Left lobe of liver (tissue), 2 donors: ENCODE measurements at regions not wholly inside any gene's neighbourhood (a gene's known extent, or its start where the extent isn't known, plus 50 kb on each side); places are given as distances from the start of the nearest gene placed in this dataset.
"Not testable (repeated sequence)": the region's sequence is repeated elsewhere in the genome, so short reads cannot be mapped to it uniquely, and the experiment has no call there.

Source experiments
- ATAC-seq: fragments of 200-7000 bp; cut with Tn5 transposase; one replicate; pipeline ENCODE4 v1.9.1; 2020; ENCODE audit warnings: mild to moderate bottlenecking, moderate library complexity
- DNase-seq: peaks from one replicate; pipeline ENCODE4 v3.0.0-alpha.2; 2020; ENCODE audit warnings: low spot score
- donor health status: DM: no; HTN: no; CAD: no; lungs with moderate emphysema.
- donor health status: DM: no; HTN: yes; CAD: no.

DNA sequence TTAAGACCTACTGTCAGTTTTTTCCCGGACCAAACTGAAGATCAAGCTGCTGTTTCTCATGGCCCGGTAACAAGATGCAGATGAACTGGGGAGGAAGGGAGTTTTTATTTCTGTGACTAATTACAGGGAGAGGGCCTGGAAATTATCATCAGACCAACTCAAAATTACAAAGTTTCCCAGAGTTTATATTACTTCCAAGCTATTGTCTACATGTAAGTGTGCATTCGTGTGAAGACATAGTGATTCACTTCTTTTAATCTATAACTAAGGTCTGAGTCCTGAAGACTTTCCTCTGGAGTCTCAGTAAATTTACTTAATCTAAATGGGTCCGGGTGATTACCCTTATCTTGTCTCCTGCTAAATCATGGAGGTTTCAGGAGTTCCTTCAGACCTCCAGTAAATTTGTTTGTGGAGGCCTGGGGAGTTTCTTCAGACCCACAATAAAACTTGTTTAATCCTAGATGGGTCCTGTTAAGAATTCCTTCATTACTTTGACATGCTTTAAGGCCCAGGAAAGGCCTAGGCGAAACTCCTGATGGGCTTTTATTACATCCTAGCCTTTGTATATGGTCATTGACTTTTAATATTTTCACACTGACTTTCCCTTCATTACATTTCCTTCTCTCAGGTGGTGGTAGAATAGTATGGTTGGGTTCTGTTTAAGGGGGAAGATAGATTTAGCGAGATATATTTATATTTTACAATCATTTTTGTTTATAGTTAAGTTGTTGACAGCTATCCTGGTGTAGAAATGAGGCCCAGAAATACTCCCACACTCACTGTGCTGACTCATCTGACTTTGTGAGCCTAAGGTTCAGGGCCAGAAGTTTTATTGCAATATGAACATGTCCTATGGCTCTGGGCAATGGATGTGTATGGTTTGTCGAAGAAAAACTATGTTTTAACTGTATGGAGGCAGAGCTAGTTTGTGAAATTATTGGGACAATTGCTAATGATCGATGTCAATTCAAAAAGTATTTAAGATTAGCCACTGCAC, 627.0 kb upstream of the FBXO33 start:
- ATAC-seq = no peak

DNA sequence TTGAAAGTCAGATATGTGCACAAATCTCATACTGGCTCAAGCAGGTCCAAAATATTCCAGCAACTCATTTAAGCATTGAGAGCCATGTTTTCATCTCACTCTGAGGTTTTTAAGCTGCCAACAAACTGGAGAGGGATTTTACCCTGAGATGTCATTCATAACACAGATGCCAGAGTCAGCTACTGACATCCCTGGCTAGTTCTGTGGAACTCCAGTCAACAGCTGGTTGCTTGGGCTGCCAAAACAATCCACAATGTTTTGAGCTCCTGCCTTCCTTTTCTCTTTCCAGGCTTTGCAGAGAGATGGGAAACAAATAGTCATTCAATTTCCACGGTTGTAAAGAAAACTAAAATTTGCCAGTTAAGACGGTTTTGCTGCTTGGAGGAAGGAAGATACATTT, 621.2 kb upstream of the FBXO33 start:
- no peak for DNase-seq

More for the DNA sequence above, 627.0 kb upstream of the FBXO33 start:
- no peak for DNase-seq

DNA sequence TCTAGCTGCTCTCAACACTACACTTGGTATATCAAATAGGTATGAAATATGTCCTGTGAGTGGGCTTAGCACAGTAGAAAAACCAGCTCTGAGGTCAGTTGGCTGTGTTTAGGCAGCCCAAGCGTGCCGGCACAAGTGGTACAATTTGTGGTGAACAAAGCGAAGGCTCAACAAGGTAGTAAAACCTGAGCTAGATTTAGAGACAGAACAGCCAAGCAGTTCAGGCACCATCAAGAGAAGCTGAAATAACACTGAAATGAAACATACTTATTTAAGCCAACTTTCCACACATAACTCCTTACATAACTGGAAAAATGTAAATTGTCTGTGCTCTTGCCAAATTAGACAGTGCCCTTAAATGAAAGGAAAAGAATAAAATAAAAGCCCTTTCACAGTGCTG, 596.8 kb upstream of the FBXO33 start:
- no peak for DNase-seq
- ATAC-seq = no peak

More for the DNA sequence above, 621.2 kb upstream of the FBXO33 start:
- no peak for ATAC-seq

DNA sequence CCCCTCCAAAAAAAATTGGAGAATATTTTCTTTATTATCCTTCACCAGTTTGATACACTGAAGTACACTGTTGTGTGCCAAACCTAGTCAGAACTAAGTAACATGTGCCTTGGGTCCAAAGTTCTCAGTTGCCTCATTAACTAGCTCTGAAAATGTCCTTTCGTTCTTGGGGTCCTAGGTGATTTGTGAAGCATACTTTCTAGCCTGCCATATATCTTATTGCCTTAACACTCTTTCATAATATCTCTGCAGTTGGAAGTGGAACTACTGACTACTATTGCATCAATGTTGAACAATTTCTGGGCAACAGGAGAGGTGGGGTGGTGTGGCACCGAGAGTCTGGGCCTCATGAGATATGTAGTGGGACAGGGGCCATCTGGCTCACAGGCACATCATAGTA, 592.9 kb upstream of the FBXO33 start:
- no peak for ATAC-seq

DNA sequence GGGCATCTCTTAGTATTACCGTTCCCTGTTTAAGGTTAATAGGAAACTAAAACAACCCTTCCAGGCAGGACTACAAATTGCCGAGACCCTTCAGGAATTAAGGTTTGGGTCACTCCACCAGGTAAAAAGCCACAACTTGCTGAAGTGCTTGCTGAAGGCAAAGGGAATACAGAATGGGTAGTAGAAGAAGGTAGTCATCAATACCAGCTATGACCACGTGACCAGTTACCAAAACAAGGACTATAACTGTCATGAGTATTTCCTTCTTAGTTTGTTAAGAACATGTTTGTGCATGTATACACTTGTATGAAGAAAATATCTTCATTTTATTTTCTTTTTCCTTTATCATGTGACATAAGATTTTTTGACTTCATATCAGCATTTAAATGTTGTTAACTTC, 578.7 kb upstream of the FBXO33 start:
- no peak for DNase-seq
- no peak for ATAC-seq

More for the DNA sequence above, 592.9 kb upstream of the FBXO33 start:
- no peak for DNase-seq

DNA sequence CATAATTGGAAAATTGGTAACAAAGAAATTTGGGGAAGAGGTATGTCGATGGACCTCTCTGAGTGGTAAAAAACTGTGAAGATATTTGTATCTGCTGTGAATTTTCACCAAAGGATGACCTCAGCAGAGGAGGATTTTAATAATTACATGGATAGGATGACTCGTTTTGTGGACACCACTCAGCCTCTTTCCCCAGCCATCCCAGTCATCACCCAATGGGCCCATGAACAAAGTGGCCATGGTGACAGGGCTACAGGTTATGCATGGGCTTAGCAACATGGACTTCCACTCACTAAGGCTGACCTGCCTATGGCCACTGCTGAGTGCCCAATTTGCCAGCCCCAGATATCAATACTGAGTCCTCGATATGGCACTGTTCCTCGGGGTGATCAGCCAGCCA, 577.5 kb upstream of the FBXO33 start:
- DNase-seq (no peak), ATAC-seq (no peak)

DNA sequence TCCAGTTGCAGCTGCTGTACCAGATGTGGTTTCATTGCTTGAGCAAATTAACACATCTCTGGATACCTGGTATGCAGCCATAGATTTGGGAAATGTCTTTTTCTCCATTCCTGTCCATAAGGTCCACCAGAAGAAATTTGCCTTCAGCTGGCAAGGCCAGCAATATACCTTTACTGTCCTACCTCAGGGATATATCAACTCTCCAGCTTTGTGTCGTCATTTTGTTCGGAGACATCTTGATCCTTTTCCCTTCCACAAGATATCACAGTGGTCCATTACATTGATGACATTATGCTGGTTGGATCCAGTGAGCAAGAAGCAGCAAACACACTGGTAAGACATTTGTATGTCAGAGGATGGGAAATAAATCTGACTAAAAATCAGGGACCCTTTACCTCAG, 576.1 kb upstream of the FBXO33 start:
- ATAC-seq, DNase-seq: not testable (repeated sequence)

DNA sequence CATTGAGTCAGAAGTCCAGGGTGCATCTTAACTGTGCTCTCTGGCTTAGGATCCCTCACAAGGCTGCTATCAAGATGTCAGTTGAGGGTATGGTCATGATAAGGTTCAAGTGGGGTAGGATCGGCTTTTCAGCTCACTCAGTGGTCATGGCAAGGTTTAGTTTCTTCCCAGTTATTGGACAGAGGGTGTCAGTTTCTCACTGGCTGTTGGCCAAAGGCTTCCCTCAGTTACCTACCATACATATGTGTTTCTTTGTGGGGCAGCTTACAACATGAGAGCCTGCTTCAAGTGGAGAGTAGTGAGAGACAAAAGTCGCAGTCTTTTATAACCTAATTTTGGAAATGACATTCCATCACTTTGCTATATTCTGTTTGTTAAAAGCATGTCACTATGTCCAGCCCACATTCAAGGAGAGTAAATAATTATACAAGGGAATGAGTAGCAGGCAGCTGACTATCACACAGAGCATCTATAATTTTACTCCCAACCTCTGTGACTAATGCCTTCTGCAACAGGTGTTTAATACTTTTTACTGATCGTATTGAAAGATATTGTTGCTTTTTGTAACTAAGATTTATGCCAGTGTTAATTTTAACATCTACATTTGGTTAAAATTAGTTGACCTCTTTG, 572.8 kb upstream of the FBXO33 start:
- ATAC-seq (no peak), DNase-seq (no peak)

DNA sequence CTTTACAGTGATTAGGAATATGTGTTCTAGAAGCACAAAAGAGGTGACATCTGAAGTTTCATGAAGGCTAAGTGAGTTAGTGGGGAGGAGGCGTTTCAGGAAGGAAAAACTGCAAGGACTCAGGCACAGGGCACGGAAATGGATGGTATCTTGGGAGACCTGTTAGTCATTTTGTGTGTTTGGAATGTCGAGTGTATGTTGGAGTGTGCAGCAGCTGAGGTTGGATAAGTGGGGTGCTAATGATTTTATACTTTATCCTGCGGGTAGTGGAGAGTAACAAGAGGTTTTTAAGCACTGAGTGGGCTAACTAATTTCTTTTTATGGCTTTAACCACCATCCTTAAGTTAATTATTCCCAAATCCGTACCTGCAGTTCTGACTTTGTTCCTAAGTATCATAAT, 571.5 kb upstream of the FBXO33 start:
- ATAC-seq = no peak

DNA sequence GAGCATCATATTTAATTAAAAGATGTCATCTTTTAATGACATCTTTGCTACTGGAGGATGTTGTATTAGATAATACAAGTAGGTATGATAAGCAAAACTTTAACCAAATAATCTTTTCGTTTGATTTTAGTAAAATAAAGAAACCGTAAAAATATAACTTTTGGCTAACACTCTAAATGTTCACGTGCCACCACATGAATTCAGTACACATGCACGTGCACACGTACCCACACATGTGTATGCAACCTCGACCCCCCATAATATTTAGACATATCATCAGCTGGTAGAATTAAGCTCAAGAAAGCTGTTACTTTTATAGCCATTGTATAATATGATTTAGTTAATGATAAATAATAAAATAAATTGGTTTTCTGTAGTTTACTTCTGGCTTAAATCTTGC, 566.6 kb upstream of the FBXO33 start:
- DNase-seq (no peak), ATAC-seq (no peak)

More for the DNA sequence above, 571.5 kb upstream of the FBXO33 start:
- DNase-seq = no peak

DNA sequence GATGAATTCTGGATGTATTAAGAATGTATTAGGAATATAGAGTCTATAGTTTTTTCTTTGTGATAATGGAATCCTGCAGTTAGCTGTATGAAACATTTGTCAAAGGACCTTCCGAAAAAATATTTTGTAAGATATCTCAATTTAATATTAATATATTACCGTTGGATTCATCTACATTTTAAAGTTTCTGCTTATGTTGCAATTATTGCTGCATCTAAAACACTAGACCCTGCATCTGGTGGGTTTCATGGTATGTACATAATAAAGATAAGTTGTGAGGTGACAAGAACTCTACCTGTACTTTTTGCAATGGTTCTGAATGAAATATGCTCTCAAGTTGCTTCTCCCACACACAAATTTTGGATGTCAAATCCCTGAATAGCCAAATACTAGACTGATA, 565.9 kb upstream of the FBXO33 start:
- no peak for DNase-seq
- no peak for ATAC-seq

DNA sequence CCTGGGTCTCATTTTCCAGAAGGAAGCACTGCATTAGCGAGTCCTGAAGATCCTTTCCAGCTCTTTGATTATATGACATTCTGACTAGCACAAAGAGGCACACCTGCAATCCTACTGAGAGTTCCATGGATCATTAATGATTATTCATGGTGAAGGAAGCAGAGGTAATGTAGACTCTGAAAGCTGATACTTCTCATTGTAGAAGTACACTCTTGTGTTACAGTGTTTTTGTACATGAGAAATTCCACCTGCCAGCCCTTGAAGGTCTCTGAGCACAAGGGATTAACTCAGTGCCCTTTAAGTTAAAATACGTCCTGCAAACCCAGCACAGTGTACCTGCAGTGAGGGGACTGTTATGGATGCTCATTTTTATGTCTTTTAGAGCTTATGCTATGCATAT, 558.8 kb upstream of the FBXO33 start:
- no peak for DNase-seq

DNA sequence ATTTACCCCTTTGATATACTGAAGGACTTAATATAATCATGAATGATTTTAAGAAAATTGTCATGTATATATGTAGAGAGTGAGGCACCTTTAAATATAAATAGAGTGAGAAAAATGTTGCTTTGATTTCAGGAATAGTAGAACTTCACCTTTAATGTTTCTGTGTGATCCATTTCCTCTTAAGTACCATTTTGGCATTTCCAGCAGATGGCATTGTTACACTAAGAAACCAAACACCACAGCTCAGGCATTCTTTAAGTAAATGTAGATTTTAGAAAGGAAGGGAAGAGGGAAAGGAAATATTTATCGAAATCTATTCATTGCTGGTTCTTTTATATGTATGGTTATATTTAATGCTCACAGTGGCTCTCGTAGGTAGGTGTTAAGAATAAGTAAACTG, 556.7 kb upstream of the FBXO33 start:
- ATAC-seq = peak; percentile 62

More for the DNA sequence above, 558.8 kb upstream of the FBXO33 start:
- ATAC-seq = no peak

DNA sequence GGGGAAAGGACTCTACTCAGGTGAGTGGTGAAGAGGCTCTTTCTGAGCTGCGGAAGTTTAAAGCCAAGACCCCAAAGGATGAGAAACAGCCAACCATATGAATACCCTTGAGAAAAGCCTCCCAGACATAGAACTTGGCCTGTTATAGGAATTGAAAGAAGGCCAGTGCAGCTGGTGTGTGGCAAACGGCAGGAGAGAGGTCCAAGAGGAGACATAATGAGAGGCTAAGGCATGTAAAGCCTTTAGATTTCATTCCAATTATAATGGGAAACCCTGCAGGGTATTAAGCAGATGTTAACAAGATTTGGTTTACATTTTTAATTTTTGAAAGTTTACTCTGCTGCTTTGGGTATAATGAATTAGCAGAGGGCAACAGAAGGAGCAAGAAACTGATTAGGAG, 552.1 kb upstream of the FBXO33 start:
- ATAC-seq (no peak), DNase-seq (no peak)

More for the DNA sequence above, 556.7 kb upstream of the FBXO33 start:
- no peak for DNase-seq

DNA sequence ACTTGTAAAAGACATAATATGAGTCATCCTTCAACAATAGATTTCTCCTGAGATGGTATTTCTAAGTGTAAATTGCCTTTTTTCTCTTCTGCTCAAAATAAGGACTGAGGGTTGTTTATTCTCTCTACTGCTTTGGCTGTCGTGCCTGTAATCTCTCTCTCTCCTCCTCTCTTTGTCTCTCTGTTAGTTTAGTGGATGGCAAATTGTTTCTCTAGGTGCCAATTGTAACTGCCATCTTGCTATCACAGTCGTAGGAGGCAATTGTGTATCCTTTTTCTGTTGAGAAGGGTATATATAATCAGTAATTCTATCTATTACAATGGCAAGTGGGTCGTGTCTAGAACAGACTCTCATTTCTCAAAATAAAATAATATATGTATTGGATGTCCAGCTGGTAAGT, 545.0 kb upstream of the FBXO33 start:
- no peak for ATAC-seq

DNA sequence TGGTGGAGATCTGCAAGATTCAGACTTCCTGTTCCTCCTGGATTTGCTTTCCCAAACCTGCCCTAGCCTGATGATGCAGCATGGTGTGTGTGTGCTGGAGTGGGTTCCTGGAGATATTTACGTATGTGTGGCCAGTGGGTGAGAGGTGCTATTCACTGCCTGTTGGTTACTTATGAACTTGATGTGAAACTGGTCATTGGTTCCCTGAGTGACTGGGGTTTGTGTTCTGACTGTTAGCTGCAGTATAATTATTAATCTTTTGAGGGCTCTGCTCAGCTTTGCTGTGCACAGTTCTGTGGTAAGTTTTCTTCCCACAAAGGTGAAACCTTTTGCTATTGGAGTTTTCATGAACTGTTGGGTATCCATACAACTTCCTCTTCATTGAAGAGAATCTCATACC, 541.8 kb upstream of the FBXO33 start:
- DNase-seq (no peak), ATAC-seq (no peak)

More for the DNA sequence above, 545.0 kb upstream of the FBXO33 start:
- no peak for DNase-seq

DNA sequence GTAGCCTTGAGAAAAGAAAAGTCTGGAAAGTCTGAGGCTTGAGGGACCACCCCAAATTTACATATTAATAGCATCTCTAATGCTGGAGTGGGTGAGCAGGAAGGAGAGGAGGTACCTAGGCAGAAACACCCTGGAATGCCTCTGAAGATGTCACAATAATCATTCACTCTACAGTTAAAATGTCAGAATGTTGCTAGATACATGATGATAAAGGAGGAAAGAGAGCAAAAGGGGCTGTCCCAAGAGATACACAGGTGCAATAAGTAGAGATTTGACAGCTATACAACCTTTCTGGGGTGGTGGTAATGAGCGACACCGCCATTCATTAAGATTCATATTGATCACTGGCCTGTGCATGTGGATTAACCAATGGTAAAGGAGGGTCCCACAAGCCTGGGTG, 540.5 kb upstream of the FBXO33 start:
- DNase-seq (no peak), ATAC-seq (no peak)

DNA sequence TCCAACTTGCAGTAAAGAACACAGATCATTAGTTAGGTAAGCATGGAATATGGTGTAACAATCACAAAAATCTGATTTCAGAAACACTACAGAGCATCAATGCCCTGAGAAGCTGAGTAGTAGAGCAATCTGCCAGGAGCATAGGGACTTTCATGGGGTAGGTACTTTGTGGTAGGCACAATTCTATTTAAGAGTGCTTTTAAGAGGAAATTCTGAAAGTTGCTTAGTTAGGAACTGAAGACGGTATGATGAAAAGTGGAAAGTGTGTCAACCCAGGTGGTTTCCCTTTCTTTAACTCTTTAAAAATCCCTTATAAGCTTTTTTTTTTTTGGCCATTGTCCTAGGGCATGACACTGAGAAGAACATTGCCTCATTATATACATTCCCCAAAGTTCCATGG, 535.7 kb upstream of the FBXO33 start:
- no peak for DNase-seq
- ATAC-seq = no peak

DNA sequence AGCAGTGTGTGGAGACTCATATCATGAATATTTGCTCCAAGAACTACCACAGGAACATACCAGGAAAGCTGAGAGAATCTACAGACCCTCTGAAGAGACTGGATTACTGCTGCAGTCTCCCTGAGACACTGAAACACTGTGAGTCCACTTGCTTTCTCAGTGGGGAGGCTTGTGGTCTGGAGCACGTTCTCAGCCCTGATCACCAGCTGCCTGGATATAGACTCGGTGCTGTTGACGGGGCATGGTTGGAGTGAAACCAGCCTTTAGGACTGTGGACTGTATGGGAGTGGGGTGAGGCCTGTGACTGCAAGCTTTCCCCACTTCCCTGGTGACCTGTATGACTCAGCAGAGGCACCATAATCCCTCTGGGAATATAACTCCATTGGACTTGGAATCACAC, 525.8 kb upstream of the FBXO33 start:
- DNase-seq = no peak
- ATAC-seq = no peak

DNA sequence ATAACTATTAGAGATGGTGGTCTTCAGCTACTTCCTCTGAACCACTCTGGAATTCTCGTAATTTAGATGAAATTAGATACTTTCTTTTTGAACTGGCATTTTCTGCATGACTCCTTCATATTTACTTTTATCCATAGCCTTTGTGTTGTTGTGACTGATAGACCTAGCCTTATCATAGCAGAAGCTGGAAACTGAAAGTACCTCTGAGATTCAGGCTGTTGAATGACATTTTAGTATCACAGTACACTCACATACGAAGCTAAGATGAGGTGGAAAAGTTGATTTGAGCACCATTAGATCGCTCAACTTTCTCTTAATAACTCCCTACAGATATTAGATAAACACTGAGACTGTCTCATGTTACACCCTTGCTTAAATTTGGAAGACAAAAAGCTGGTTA, 525.1 kb upstream of the FBXO33 start:
- DNase-seq = no peak
- no peak for ATAC-seq

DNA sequence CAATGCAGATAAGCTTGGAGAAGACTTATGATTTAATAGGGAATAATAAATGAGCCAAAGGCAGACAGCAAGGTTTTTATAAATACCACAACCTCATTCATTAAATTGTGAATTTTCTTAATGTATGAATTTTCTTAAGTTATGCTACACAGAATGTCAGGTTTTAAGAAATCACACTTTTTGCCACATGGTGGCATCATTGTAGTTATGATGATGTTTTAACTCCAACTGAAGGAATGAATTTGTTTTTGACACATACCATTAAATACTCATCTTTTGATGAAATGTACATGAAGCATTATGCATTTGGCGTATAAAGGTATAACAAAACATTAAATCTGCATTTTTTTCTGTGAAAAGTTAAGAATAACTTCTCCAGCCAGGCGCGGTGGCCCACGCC, 524.1 kb upstream of the FBXO33 start:
- ATAC-seq (no peak), DNase-seq (no peak)

DNA sequence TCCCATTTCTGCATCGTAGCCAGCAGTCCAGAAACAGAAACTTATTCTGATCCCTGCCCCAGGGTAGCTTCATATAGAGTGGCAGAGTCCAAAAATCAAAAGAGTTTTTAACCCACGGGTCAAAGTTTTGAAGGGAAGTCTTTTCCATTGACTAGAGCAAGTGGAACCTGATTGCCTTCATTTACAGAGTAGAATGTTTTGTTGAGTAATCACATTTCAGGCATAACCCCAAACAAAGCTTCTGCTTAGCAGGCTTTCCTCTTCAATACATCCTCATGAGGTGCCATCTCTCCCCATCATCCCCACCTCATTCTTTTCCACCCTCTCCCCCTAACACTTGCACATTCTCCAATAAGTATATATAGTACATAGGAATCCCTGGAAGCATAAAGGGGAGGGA, 516.0 kb upstream of the FBXO33 start:
- DNase-seq = no peak
- no peak for ATAC-seq
